ENCODE measurements at regions not wholly inside any gene's neighbourhood (a gene's known extent, or its start where the extent isn't known, plus 50 kb on each side); places are given as distances from the start of the nearest gene placed in this dataset.

GRCh38 chr3:118088696-118089095 lies 946.0 kb downstream of the IGSF11 start:
- TF ChIP-seq TCF12 (IDR thresholded peaks at IDR 0.05) (no peak), EZH2phosphoT487 (IDR thresholded peaks at IDR 0.05; ENCODE audit: borderline replicate concordance, low read depth) (no peak), GATA2 (CRISPR knock-in tag; IDR thresholded peaks at IDR 0.05) (no peak), POLR2AphosphoS5 (IDR thresholded peaks at IDR 0.05; ENCODE audit: low read depth, low read length) (no peak), CTCF (IDR thresholded peaks at IDR 0.05) (no peak), RAD21 (IDR thresholded peaks at IDR 0.05; ENCODE audit: low read length) (no peak), FOXJ3 (CRISPR knock-in tag; IDR thresholded peaks at IDR 0.05) (no peak), FOSL2 (IDR thresholded peaks at IDR 0.05; ENCODE audit: borderline replicate concordance, low read depth) (no peak), JUND (IDR thresholded peaks at IDR 0.05) (no peak), MXI1 (IDR thresholded peaks at IDR 0.05; ENCODE audit: low read depth, low read length) (no peak), SMC3 (IDR thresholded peaks at IDR 0.05; ENCODE audit: low read depth, low read length) (no peak), MAX (IDR thresholded peaks at IDR 0.05; ENCODE audit: low read depth) (no peak), IRF3 (IDR thresholded peaks at IDR 0.05; ENCODE audit: low read depth, low read length) (no peak), RCOR1 (IDR thresholded peaks at IDR 0.05; ENCODE audit: low read length) (no peak), ZBTB33 (IDR thresholded peaks at IDR 0.05; ENCODE audit: borderline replicate concordance, low read depth) (no peak)
- no peaks in the 10 kb centered on the region for H3K9me2 ChIP-seq
- no peaks in the 10 kb centered on the region for H3K79me2 ChIP-seq (ENCODE audit: insufficient read depth)
- CTCF ChIA-PET: no interaction called here
- H3K27ac ChIP-seq (ENCODE audit: low read depth in 2 of 2, low read length in 1 of 2): no peak overlapping the region
- WGBS (ENCODE audit: low lambda C conversion rate): 41% methylated on average over 3 of the region's 3 CpGs
- H3K9ac ChIP-seq: no peak overlapping the region
- no peaks in the 10 kb centered on the region for H3K4me1 ChIP-seq (ENCODE audit: control insufficient read depth in 1 of 2, insufficient read depth in 2 of 2, low read depth in 1 of 2, low read length in 1 of 2)
- no peaks in the 10 kb centered on the region; the same call in 1 of the 2 replicates for H3K9me3 ChIP-seq
- no peaks in the 10 kb centered on the region for H4K20me1 ChIP-seq (ENCODE audit: insufficient read depth)
- H3K36me3 ChIP-seq (replicated peaks in 1 of 2; ENCODE audit: control insufficient read depth in 1 of 2, insufficient read depth in 2 of 2, low read length in 1 of 2): no peaks in the 10 kb centered on the region
- no peak overlapping the region for H3K4me2 ChIP-seq
- POLR2A ChIA-PET: no interaction called here
- H3K4me3 ChIP-seq (ENCODE audit: low read depth in 2 of 2, low read length in 1 of 2): no peak overlapping the region
- DNase-seq: no peak
- H2AFZ ChIP-seq (ENCODE audit: low read depth): no peak overlapping the region
- H3K27me3 ChIP-seq (ENCODE audit: insufficient read depth): no peaks in the 10 kb centered on the region
- H3F3A ChIP-seq (replicated peaks; ENCODE audit: insufficient read depth): no peaks in the 10 kb centered on the region
